8988T (cell line): ENCODE measurements at regions not wholly inside any gene's neighbourhood (a gene's known extent, or its start where the extent isn't known, plus 50 kb on each side); places are given as distances from the start of the nearest gene placed in this dataset.
"Not testable (repeated sequence)": the region's sequence is repeated elsewhere in the genome, so short reads cannot be mapped to it uniquely, and the experiment has no call there.

Source experiments
- DNase-seq: peaks from one replicate; pipeline ENCODE4 v3.0.0; 2011

DNA sequence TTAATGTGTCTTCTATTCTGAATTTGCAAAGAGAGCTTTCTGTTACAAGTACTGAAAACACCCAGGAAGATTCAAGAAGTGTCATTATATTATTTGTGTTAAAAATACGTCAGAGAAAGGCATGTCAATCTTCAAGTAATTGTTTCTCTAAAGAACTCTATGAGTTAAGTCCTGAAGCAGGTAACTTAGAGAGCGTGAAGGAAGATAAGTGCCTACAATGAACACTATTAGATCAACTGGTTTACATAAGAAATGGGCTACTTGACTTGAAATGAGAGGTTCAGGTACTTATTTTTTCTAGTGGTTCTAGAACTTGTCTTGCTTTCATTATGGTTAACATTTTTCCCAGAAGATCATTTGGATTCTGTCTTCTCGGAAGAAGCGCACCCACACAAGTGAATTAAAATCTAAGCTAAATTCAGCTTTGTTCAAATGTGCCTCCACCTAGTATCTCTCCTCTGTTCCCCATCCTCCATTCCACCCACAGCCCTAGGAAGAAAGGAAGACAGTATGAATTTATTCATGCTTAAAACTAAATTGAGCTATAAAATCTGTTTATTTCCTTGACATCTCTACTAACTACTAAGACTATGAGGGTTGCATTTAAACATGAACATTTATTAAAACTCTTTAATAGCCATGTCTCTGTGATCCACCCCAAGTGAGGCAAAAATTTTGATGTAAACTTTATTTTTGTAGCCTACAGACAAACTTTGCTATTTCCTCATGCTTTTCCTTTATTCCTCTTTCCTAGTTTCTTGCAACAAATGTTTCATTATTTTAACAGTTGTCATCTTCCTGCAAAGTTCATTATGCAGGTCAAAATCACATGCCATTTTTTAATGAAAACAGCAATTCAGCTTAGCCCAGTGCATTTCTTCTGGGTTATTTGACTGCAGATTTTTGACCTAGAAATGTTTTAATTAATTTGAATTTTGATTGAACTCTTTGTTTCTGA lies 206.8 kb downstream of the KCNJ2 start:
- no peak for DNase-seq

GRCh38 chr17:70377654-70378053 lies 208.3 kb downstream of the KCNJ2 start:
- no peak for DNase-seq

DNA sequence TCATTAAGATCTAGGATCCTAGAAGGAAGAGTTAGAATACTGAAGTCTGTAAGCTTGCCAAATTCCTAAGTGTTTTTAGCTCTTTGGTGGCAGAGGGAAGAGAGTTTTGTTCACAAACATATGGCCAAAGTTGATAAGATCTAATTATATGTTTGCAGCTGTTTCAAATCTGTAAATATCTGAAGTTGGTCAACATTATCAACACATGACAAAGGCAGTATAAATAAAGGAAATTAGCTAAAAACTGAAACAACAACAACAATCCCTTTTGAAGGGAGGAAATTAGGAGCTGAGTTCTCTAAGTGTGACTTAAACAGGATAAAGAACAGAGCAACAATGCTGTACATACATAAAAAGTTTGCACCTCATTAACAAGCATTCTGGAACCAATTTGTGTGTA lies 208.7 kb downstream of the KCNJ2 start:
- DNase-seq = no peak

DNA sequence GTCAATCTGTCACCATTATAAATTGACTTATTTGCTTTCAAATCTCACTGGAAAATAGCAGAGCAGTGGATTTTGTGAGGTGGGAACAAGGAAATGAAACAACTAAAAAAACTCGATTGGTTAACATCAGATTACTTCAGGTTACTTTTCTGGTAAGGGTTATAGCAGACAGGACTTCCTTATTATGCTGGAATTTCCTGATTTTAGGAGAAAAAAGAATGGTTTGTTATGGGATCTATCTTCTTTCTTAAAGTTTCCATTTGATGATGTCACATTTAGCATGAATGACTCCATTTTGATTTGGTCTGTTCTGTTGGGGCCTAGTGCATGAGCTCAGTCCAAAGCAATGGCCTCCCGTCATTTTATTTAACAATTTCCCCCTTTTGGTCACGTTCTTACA lies 210.6 kb downstream of the KCNJ2 start:
- DNase-seq = no peak

DNA sequence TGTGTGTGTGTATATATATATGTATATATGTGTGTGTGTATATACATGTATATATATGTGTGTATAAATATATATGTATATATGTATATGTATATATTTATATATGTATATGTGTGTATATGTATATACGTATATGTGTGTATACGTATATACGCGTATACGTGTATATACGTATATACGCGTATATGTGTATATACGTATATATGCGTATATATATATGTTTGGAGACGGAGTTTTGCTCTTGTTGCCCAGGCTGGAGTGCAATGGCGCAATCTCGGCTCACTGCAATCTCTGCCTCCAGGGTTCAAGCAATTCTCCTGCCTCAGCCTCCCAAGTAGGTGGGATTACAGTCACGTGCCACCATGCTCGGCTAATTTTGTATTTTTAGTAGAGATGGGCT lies 212.6 kb downstream of the KCNJ2 start:
- DNase-seq = not testable (repeated sequence)

DNA sequence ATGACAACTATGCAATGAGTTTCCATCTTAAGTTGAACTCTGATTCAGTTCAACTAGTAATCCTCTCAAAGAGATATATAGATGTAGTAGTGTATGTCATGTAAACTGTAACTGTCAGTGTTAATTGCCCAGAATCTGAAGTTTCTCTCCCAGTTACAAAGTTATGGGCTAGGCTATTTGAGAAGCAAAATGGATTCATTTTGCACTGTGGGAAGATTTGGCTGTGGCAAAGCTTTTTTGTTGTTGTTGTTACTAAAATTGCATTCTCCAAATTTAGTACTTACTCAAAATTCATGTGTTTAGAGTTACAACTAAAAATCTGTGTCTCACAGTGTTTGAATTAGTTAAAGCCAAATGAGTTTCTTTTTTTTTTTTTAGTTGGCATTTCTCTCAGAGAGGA lies 219.0 kb downstream of the KCNJ2 start:
- DNase-seq = no peak

DNA sequence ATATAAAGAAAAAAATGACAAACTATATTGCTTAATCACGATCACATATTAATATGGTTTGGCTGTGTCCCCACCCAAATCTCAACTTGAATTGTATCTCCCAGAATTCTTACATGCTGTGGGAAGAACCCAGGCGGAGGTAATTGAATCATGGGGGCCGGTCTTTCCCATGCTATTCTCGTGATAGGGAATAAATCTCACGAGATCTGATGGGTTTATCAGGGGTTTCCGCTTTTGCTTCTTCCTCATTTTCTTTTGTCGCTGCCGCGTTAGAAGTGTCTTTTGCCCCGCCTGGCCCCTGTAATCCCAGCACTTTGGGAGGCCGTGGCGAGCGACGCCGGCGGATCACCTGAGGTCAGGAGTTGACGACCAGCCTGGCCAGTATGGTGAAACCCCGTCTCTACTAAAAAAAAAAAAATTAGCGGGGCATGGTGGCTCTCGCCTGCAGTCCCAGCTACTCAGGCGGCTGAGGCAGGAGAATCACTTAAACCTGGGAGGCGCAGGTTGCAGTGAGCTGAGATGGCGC lies 220.0 kb downstream of the KCNJ2 start:
- not testable (repeated sequence) for DNase-seq

DNA sequence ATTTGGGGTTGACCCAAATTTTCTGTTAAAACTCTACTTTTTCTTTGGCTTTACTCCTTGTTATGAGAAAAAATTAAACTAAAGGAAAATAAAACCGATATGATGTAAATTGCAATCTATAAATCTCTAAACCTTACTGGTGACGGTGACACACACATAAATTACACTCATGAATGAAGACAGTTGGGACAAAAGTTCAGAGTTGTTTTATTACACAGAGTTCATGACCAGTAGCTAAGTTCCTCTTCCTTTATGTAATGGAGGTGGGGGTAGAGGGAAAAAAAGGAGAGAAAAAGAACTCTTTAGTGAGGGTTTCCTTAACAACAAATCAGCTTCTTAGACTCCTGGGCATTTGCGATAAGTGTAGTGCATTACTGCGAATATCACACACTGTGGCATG lies 220.7 kb downstream of the KCNJ2 start:
- DNase-seq = no peak

DNA sequence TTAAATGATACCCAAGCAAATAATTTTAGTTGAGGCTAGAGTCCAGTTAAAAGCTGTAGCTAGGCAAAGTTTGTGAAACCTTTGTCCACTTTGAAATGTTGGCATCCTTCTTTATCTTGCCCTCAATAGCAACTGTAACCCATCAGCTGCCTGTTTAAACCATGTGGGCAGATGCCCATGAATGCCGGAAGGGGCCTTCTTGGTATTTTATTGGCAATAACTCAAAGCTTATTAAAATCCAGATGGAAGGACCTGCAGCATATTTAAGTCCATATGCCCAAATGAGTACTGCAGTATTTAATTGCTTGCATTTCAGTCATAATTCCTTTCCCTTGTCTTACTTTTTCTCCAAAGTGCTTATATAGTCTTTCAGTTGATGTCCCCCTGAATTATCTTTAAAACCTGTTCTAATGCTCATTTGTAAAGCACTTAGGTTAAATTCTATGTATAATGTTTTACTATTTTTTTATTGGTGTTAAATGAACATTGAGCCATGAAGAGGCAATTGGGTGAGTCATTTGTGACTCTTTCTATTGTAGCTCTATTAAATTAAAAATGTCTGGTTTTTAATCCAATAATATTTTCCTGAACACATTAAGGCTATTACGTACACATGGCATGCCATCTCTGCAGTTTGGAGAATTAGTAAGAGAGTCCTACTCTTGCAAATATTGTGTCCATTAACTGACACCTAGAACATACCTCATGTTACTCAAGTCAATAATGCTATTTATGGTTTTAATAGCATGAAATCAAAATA lies 225.3 kb downstream of the KCNJ2 start:
- no peak for DNase-seq

DNA sequence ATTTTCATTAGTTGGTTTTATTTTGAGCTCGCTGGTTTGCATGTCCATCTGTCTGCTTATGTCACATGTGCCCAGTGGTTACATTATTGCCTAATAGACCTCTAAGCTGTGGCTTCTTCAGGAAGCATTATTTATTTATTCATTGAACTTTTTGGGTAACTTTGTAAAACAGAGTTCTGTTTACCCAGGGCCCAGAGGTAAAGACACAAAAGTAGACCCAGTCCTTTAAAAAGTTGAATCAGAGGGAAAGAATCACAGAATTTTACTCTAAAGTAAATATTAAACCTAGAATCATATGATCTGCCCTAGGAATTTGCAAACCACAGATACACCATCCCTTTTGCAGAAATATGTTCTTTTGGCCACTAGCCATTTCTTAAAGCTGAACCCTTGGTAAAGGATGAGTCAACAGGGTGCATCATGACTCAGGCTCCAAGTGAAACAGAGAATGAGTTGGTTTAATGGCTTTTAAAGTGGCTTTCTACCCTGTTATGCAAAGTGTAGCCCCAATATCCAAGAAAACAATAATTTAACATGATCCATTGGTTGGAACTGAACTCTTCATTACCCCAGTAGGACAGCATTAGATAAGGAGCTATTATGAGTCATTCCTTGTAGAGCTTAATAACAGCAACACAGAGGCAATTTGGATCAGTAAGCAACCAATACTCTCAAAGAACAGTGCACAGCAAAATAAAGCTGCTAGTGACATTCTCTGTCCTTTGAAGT lies 236.3 kb downstream of the KCNJ2 start:
- no peak for DNase-seq

DNA sequence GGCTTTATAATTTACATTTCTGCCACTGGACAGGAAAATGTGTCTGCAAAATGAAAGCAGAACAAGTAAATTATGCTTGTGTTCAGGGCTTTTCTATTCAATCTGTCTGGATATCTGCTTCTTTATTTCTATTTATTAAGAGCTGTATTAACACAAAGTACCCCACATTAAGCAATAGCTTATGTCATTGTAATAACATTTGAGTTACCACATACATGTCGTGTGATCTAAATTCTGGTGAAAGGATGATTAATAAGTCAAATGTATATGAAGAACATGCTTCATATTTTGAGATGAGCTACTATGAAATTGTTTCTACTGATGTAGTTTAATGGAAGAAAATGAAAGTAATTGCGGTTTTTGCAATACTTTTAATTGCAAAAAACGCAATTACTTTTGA lies 238.2 kb downstream of the KCNJ2 start:
- DNase-seq = no peak

DNA sequence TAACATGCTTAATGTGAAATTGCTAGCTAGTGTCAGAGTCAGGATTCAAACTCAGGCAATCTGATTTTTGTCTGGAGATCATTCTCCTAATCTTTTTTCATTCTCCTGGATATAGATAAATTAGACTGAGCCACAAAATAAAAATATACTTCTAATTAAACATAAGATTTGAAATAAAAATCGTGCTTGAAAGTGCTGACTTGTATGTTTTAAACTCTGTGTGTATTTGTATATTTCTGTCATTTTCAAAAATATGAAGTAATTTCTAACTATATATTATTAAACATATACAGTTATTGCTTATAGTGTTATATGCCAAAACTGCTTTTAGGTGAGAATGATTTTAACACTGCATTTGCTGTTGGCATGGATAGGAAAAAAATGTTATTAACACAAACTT lies 239.4 kb downstream of the KCNJ2 start:
- DNase-seq = no peak

- DNase-seq = no peak
Observed at GRCh38 chr17:70414300-70414699, 245.0 kb downstream of the KCNJ2 start.

DNA sequence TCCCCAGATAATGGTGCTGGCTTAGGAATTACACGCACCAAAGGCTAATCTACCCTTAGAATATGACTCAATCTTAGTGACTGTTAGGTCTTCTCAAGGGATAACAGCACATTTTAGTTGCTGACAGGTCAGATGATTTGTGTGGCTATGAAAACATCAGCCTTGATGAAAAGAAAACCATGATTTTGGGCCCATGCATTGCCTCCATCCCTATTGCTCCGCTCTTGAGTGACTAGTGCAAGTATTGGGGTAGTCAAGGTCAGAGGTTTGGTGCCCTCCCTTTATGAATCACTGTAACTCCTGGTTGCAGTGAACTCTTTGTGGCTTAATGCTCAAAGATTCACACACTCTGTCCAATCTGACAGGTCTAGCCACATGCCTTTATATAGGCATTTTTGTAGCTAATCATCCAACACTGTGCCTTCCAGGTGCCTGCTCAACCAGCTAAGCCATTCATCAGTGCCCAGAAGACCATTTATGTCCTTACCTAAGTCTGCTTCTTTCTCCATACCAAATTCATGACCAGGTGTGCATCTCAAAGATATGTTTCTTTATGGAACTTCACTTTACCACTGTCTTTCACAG lies 251.6 kb downstream of the KCNJ2 start:
- DNase-seq = no peak

GRCh38 chr17:70422862-70423261 lies 253.5 kb downstream of the KCNJ2 start:
- DNase-seq = no peak

DNA sequence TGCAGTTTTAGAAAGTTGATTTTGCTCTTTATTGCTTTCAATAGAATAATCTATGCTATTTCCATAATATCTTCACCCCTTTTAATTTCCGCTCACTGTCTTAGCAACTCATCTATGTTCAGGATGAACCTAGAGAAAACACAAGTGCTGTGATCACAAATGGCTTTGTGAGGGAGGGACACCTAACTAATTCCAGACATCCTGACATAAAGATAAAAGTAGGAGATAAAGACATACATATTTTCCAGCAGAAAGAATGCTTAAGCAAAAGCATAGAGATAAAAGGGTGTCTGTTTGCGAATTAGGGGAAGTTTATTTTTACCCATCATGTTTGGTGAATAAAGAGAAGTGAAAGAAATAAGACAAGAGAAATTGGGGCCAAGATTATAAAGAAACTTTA lies 254.2 kb downstream of the KCNJ2 start:
- no peak for DNase-seq

- DNase-seq = no peak
Observed at GRCh38 chr17:70426752-70427151, 257.4 kb downstream of the KCNJ2 start.

DNA sequence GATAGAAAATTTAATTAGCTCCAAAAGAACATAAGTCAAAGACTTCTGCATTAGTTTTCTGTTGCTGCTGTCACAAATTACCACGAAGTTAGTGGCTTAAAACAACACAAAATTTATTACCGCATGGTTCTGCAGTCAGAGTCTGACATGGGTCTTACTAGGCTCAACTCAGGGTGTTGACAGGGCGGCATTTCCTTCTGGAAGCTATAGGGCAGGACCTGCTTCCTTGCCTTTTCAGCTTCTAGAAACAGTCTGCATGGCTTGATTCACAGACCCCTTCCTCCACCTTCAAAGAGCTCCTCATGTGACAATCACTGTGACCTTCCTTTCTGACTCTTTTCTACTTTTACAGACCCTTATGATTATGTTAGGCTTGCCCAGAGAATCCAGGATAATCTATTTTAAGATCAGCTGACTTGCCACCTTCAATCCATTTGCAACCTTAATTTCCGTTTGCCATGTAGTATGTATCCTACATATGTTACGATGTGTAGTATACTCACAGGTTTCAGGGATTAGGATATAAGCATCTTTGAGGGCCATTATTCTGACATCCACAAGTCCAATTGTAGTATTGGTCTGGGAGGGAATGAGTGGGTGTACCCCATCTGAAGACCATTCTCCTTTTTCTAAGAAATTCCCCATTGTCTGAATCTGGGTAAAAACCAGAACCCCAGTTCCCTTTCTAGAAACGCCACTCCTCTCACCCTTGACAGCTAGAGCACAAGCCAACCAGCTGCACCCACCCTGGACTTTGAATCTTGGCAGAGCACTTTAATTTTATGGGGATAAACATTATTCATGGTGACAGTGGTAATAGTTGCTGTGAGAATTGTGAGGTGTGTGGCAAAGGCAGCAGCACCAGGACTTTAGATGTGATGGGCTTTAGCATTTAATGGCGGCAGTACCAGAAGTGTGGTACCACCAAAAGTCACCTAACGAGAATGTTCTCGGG lies 265.5 kb downstream of the KCNJ2 start:
- DNase-seq = no peak

- DNase-seq = no peak
Observed at GRCh38 chr17:70437656-70438055, 268.3 kb downstream of the KCNJ2 start.

GRCh38 chr17:70446446-70446845 lies 277.1 kb downstream of the KCNJ2 start:
- DNase-seq = no peak

DNA sequence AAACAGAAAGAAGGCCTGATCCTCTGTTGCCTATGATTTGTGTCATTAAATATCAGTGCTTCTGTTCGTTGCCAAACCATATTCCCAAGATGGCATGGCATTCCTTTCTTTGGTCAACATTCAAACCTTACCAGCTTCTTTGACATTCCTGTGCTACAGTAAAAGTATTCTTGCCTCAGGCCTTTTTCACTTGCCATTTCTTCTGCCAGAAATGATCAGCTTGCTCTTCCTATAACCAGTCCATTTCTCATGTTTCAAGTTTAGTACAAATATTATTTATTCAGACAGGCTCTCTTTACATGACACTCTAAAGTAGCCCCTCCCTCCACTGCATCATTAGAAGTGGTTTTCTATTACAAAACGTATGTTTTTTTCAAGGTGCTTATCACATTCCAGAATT lies 278.3 kb downstream of the KCNJ2 start:
- DNase-seq = no peak

GRCh38 chr17:70453075-70453474 lies 283.7 kb downstream of the KCNJ2 start:
- DNase-seq = not testable (repeated sequence)
